ENCODE measurements at regions not wholly inside any gene's neighbourhood (a gene's known extent, or its start where the extent isn't known, plus 50 kb on each side); places are given as distances from the start of the nearest gene placed in this dataset.
"Not testable (repeated sequence)": the region's sequence is repeated elsewhere in the genome, so short reads cannot be mapped to it uniquely, and the experiment has no call there.

- Histone ChIP-seq H3K9me3 (ENCODE audit: control insufficient read depth in 2 of 3, insufficient read depth in 1 of 3, low read length in 3 of 3) (no peaks in the 10 kb centered on the region), H3K36me3 (ENCODE audit: control insufficient read depth in 2 of 3, insufficient read depth in 3 of 3, low read length in 3 of 3) (no peaks in the 10 kb centered on the region), H3K27ac (ENCODE audit: low read depth in 2 of 2, low read length in 2 of 2) (no peak overlapping the region), H3K27me3 (ENCODE audit: control insufficient read depth, insufficient read depth, low read length) (no peaks in the 10 kb centered on the region), H3K9ac (ENCODE audit: low read length in 3 of 3) (no peak overlapping the region), H3K4me1 (ENCODE audit: control insufficient read depth in 2 of 3, insufficient read depth in 2 of 3, low read depth in 1 of 3, low read length in 3 of 3) (no peaks in the 10 kb centered on the region), H3K4me3 (ENCODE audit: low read length in 3 of 3) (no peak overlapping the region)
- FAIRE-seq (no peak), DNase-seq (no peak)
- intact Hi-C loops (cut with DNase I), result no loop called here
- TF ChIP-seq CTCF (IDR thresholded peaks at IDR 0.05; ENCODE audit: borderline replicate concordance, extremely low read depth, insufficient read depth), result no peak
Observed at GRCh38 chr5:156219483-156220005, 107.4 kb upstream of the SGCD start.

DNA sequence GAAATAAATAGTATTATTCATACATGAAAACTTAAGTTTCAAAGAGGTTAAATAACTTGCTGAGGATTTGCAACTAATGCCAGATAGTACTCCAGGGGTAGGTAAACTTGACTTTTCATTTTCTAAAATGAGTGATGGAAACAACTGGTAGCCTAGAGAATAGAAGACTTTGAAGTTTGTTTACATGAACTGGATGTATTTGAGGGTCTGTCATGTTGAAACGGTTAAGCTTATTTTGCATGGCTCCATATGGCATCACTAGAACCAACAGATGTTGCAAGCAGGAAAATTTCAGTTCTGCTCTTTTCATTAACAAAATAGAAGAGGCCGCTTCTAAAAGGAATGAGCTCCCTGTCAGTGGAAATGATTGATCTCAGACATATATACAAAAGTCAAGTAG, 105.1 kb upstream of the SGCD start:
- TF ChIP-seq CTCF (IDR thresholded peaks at IDR 0.05; ENCODE audit: borderline replicate concordance, extremely low read depth, insufficient read depth), result no peak
- no peak overlapping the region for H3K27ac ChIP-seq (ENCODE audit: low read depth in 2 of 2, low read length in 2 of 2)
- no peaks in the 10 kb centered on the region for H3K4me1 ChIP-seq (ENCODE audit: control insufficient read depth in 2 of 3, insufficient read depth in 2 of 3, low read depth in 1 of 3, low read length in 3 of 3)
- H3K9ac ChIP-seq (ENCODE audit: low read length in 3 of 3), result no peak overlapping the region
- no peaks in the 10 kb centered on the region for H3K36me3 ChIP-seq (ENCODE audit: control insufficient read depth in 2 of 3, insufficient read depth in 3 of 3, low read length in 3 of 3)
- DNase-seq (peak in 1 of 5 donors; percentile 2), FAIRE-seq (no peak)
- no peaks in the 10 kb centered on the region for H3K9me3 ChIP-seq (ENCODE audit: control insufficient read depth in 2 of 3, insufficient read depth in 1 of 3, low read length in 3 of 3)
- no peak overlapping the region for H3K4me3 ChIP-seq (ENCODE audit: low read length in 3 of 3)
- intact Hi-C loops (cut with DNase I), result no loop called here
- H3K27me3 ChIP-seq (ENCODE audit: control insufficient read depth, insufficient read depth, low read length), result no peaks in the 10 kb centered on the region

GRCh38 chr5:156223547-156223946, 103.4 kb upstream of the SGCD start:
- FAIRE-seq (no peak), DNase-seq (no peak)

DNA sequence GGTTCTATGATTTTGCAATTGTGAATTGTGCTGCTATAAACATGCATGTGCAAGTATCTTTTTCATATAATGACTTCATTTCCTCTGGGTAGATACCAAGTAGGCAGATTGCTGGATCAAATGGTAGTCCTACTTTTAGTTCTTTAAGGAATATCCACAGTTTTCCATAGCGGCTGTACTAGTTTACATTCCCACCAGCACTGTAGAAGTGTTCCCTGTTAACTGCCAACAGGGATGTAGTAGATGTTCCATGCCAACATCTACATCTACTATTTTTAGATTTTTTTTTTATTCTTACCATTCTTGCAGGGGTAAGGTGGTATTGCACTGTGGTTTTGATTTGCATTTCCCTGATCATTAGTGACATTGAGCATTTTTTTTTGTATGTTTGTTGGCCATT, 100.5 kb upstream of the SGCD start:
- H3K27me3 ChIP-seq (ENCODE audit: control insufficient read depth, insufficient read depth, low read length); H3K36me3 ChIP-seq (ENCODE audit: control insufficient read depth in 2 of 3, insufficient read depth in 3 of 3, low read length in 3 of 3); DNase-seq; H3K27ac ChIP-seq (ENCODE audit: low read depth in 2 of 2, low read length in 2 of 2); intact Hi-C loops (cut with DNase I); H3K9ac ChIP-seq (ENCODE audit: low read length in 3 of 3); FAIRE-seq; H3K4me3 ChIP-seq (ENCODE audit: low read length in 3 of 3); H3K9me3 ChIP-seq (ENCODE audit: control insufficient read depth in 2 of 3, insufficient read depth in 1 of 3, low read length in 3 of 3); H3K4me1 ChIP-seq (ENCODE audit: control insufficient read depth in 2 of 3, insufficient read depth in 2 of 3, low read depth in 1 of 3, low read length in 3 of 3): not testable (repeated sequence)

More at GRCh38 chr5:156223547-156223946, 103.4 kb upstream of the SGCD start:
- Histone ChIP-seq H3K36me3 (ENCODE audit: control insufficient read depth in 2 of 3, insufficient read depth in 3 of 3, low read length in 3 of 3) (no peaks in the 10 kb centered on the region), H3K9ac (ENCODE audit: low read length in 3 of 3) (no peak overlapping the region), H3K27ac (ENCODE audit: low read depth in 2 of 2, low read length in 2 of 2) (no peak overlapping the region), H3K4me1 (ENCODE audit: control insufficient read depth in 2 of 3, insufficient read depth in 2 of 3, low read depth in 1 of 3, low read length in 3 of 3) (no peaks in the 10 kb centered on the region), H3K9me3 (ENCODE audit: control insufficient read depth in 2 of 3, insufficient read depth in 1 of 3, low read length in 3 of 3) (no peaks in the 10 kb centered on the region), H3K27me3 (ENCODE audit: control insufficient read depth, insufficient read depth, low read length) (no peaks in the 10 kb centered on the region), H3K4me3 (ENCODE audit: low read length in 3 of 3) (no peak overlapping the region)
- TF ChIP-seq CTCF (IDR thresholded peaks at IDR 0.05; ENCODE audit: borderline replicate concordance, extremely low read depth, insufficient read depth), result no peak
- intact Hi-C loops (cut with DNase I), result no loop called here

All from kidney (tissue), 13 donors.